22Rv1 (cell line): ENCODE measurements at regions not wholly inside any gene's neighbourhood (a gene's known extent, or its start where the extent isn't known, plus 50 kb on each side); places are given as distances from the start of the nearest gene placed in this dataset.

Experiments
- CTCF ChIP-seq: fragments of 450-650 bp; IDR thresholded peaks from 2 replicates; pipeline ENCODE4 v1.5.1; 2017; ENCODE audit warnings: mild to moderate bottlenecking
- ZFX ChIP-seq: fragments of 450-650 bp; IDR thresholded peaks from 2 replicates; pipeline ENCODE4 v1.6.1; 2017; ENCODE audit warnings: antibody characterized with exemption, borderline replicate concordance

DNA sequence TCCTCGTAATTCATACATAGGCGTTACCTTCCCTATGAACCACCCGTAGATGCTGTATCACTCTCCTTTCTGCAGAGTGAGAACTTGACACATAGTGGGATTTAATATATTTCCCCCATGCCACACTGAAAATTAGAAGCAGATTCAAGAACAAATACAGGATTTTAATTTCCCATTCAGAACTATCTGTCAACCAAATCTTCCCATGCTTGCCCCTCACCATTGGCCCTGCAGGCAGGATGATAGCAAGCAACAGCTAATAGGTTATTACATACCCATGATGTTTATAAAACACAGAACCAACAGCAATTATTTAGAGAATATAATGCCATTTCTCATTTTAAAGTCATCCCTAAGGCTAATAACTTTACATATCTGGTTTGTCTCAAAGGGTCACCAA is 55.0 kb upstream of the GNAO1 start:
- TF ChIP-seq CTCF (no peak), ZFX (no peak)
